ENCODE measurements at regions not wholly inside any gene's neighbourhood (a gene's known extent, or its start where the extent isn't known, plus 50 kb on each side); places are given as distances from the start of the nearest gene placed in this dataset.

GRCh38 chr1:208858738-208859137 is 614.6 kb upstream of the PLXNA2 start:
- Histone ChIP-seq H3K36me3 (ENCODE audit: insufficient read depth, low read length) (no peaks in the 10 kb centered on the region), H3K4me1 (ENCODE audit: insufficient read depth, low read length) (no peaks in the 10 kb centered on the region), H3K9me3 (ENCODE audit: low read length) (no peaks in the 10 kb centered on the region), H3K4me3 (ENCODE audit: low read length) (no peak overlapping the region), H3K27me3 (ENCODE audit: insufficient read depth, low read length) (no peaks in the 10 kb centered on the region), H2AFZ (ENCODE audit: low read depth, low read length) (no peak overlapping the region)

GRCh38 chr1:208864366-208864965 is 620.3 kb upstream of the PLXNA2 start:
- Histone ChIP-seq H3K9me3 (ENCODE audit: low read length) (no peaks in the 10 kb centered on the region), H2AFZ (ENCODE audit: low read depth, low read length) (no peak overlapping the region), H3K27me3 (ENCODE audit: insufficient read depth, low read length) (no peaks in the 10 kb centered on the region), H3K36me3 (ENCODE audit: insufficient read depth, low read length) (no peaks in the 10 kb centered on the region), H3K4me1 (ENCODE audit: insufficient read depth, low read length) (no peaks in the 10 kb centered on the region), H3K4me3 (ENCODE audit: low read length) (no peak overlapping the region)

- Histone ChIP-seq H3K4me1 (ENCODE audit: insufficient read depth, low read length) (no peaks in the 10 kb centered on the region), H3K9me3 (ENCODE audit: low read length) (no peaks in the 10 kb centered on the region)
Observed at GRCh38 chr1:208866386-208866955, 622.3 kb upstream of the PLXNA2 start.

GRCh38 chr1:208868554-208868953 is 624.4 kb upstream of the PLXNA2 start:
- Histone ChIP-seq H3K4me3 (ENCODE audit: low read length) (no peak overlapping the region), H3K36me3 (ENCODE audit: insufficient read depth, low read length) (no peaks in the 10 kb centered on the region)

More at GRCh38 chr1:208866386-208866955, 622.3 kb upstream of the PLXNA2 start:
- Histone ChIP-seq H2AFZ (ENCODE audit: low read depth, low read length) (no peak overlapping the region), H3K4me3 (ENCODE audit: low read length) (no peak overlapping the region), H3K36me3 (ENCODE audit: insufficient read depth, low read length) (no peaks in the 10 kb centered on the region), H3K27me3 (ENCODE audit: insufficient read depth, low read length) (no peaks in the 10 kb centered on the region)

GRCh38 chr1:208874915-208875314 is 630.7 kb upstream of the PLXNA2 start:
- H3K27me3 ChIP-seq (ENCODE audit: insufficient read depth, low read length) = no peaks in the 10 kb centered on the region
- no peaks in the 10 kb centered on the region for H3K9me3 ChIP-seq (ENCODE audit: low read length)
- H3K4me1 ChIP-seq (ENCODE audit: insufficient read depth, low read length) = no peaks in the 10 kb centered on the region
- no peaks in the 10 kb centered on the region for H3K36me3 ChIP-seq (ENCODE audit: insufficient read depth, low read length)
- no peak overlapping the region for H2AFZ ChIP-seq (ENCODE audit: low read depth, low read length)
- H3K4me3 ChIP-seq (ENCODE audit: low read length) = no peak overlapping the region

More at GRCh38 chr1:208868554-208868953, 624.4 kb upstream of the PLXNA2 start:
- Histone ChIP-seq H3K9me3 (ENCODE audit: low read length) (no peaks in the 10 kb centered on the region), H3K4me1 (ENCODE audit: insufficient read depth, low read length) (no peaks in the 10 kb centered on the region), H2AFZ (ENCODE audit: low read depth, low read length) (no peak overlapping the region), H3K27me3 (ENCODE audit: insufficient read depth, low read length) (no peaks in the 10 kb centered on the region)

- H3K9me3 ChIP-seq (ENCODE audit: low read length) = no peaks in the 10 kb centered on the region
- H3K4me3 ChIP-seq (ENCODE audit: low read length) = no peak overlapping the region
- no peaks in the 10 kb centered on the region for H3K4me1 ChIP-seq (ENCODE audit: insufficient read depth, low read length)
- H3K36me3 ChIP-seq (ENCODE audit: insufficient read depth, low read length) = no peaks in the 10 kb centered on the region
- no peak overlapping the region for H2AFZ ChIP-seq (ENCODE audit: low read depth, low read length)
- no peaks in the 10 kb centered on the region for H3K27me3 ChIP-seq (ENCODE audit: insufficient read depth, low read length)
Observed at GRCh38 chr1:208879022-208879421, 634.8 kb upstream of the PLXNA2 start.

- Histone ChIP-seq H3K9me3 (ENCODE audit: low read length) (no peaks in the 10 kb centered on the region), H3K27me3 (ENCODE audit: insufficient read depth, low read length) (no peaks in the 10 kb centered on the region), H3K4me3 (ENCODE audit: low read length) (no peak overlapping the region), H3K4me1 (ENCODE audit: insufficient read depth, low read length) (no peaks in the 10 kb centered on the region), H3K36me3 (ENCODE audit: insufficient read depth, low read length) (no peaks in the 10 kb centered on the region), H2AFZ (ENCODE audit: low read depth, low read length) (no peak overlapping the region)
Observed at GRCh38 chr1:208880433-208881100, 636.4 kb upstream of the PLXNA2 start.

GRCh38 chr1:208885060-208885459 is 640.9 kb upstream of the PLXNA2 start:
- Histone ChIP-seq H3K4me3 (ENCODE audit: low read length) (no peak overlapping the region), H3K36me3 (ENCODE audit: insufficient read depth, low read length) (no peaks in the 10 kb centered on the region), H3K4me1 (ENCODE audit: insufficient read depth, low read length) (no peaks in the 10 kb centered on the region), H3K27me3 (ENCODE audit: insufficient read depth, low read length) (no peaks in the 10 kb centered on the region), H3K9me3 (ENCODE audit: low read length) (no peaks in the 10 kb centered on the region), H2AFZ (ENCODE audit: low read depth, low read length) (no peak overlapping the region)

GRCh38 chr1:208885650-208886049 is 641.5 kb upstream of the PLXNA2 start:
- Histone ChIP-seq H3K9me3 (ENCODE audit: low read length) (no peaks in the 10 kb centered on the region), H3K36me3 (ENCODE audit: insufficient read depth, low read length) (no peaks in the 10 kb centered on the region), H3K4me1 (ENCODE audit: insufficient read depth, low read length) (no peaks in the 10 kb centered on the region), H3K27me3 (ENCODE audit: insufficient read depth, low read length) (no peaks in the 10 kb centered on the region), H3K4me3 (ENCODE audit: low read length) (no peak overlapping the region), H2AFZ (ENCODE audit: low read depth, low read length) (no peak overlapping the region)

GRCh38 chr1:208888376-208888775 is 644.2 kb upstream of the PLXNA2 start:
- H3K36me3 ChIP-seq (ENCODE audit: insufficient read depth, low read length) = no peaks in the 10 kb centered on the region
- no peaks in the 10 kb centered on the region for H3K9me3 ChIP-seq (ENCODE audit: low read length)
- no peaks in the 10 kb centered on the region for H3K4me1 ChIP-seq (ENCODE audit: insufficient read depth, low read length)
- no peak overlapping the region for H2AFZ ChIP-seq (ENCODE audit: low read depth, low read length)
- no peak overlapping the region for H3K4me3 ChIP-seq (ENCODE audit: low read length)
- no peaks in the 10 kb centered on the region for H3K27me3 ChIP-seq (ENCODE audit: insufficient read depth, low read length)

- Histone ChIP-seq H3K36me3 (ENCODE audit: insufficient read depth, low read length) (no peaks in the 10 kb centered on the region), H3K27me3 (ENCODE audit: insufficient read depth, low read length) (no peaks in the 10 kb centered on the region)
Observed at GRCh38 chr1:208892147-208892546, 648.0 kb upstream of the PLXNA2 start.

GRCh38 chr1:208893251-208893650 is 649.1 kb upstream of the PLXNA2 start:
- no peaks in the 10 kb centered on the region for H3K9me3 ChIP-seq (ENCODE audit: low read length)
- no peaks in the 10 kb centered on the region for H3K36me3 ChIP-seq (ENCODE audit: insufficient read depth, low read length)
- no peak overlapping the region for H2AFZ ChIP-seq (ENCODE audit: low read depth, low read length)

More at GRCh38 chr1:208892147-208892546, 648.0 kb upstream of the PLXNA2 start:
- no peak overlapping the region for H2AFZ ChIP-seq (ENCODE audit: low read depth, low read length)
- no peaks in the 10 kb centered on the region for H3K9me3 ChIP-seq (ENCODE audit: low read length)
- no peaks in the 10 kb centered on the region for H3K4me1 ChIP-seq (ENCODE audit: insufficient read depth, low read length)
- no peak overlapping the region for H3K4me3 ChIP-seq (ENCODE audit: low read length)

GRCh38 chr1:208895181-208895580 is 651.0 kb upstream of the PLXNA2 start:
- Histone ChIP-seq H3K4me1 (ENCODE audit: insufficient read depth, low read length) (no peaks in the 10 kb centered on the region), H3K9me3 (ENCODE audit: low read length) (no peaks in the 10 kb centered on the region), H3K27me3 (ENCODE audit: insufficient read depth, low read length) (no peaks in the 10 kb centered on the region), H2AFZ (ENCODE audit: low read depth, low read length) (no peak overlapping the region), H3K4me3 (ENCODE audit: low read length) (no peak overlapping the region), H3K36me3 (ENCODE audit: insufficient read depth, low read length) (no peaks in the 10 kb centered on the region)

More at GRCh38 chr1:208893251-208893650, 649.1 kb upstream of the PLXNA2 start:
- Histone ChIP-seq H3K4me1 (ENCODE audit: insufficient read depth, low read length) (no peaks in the 10 kb centered on the region), H3K27me3 (ENCODE audit: insufficient read depth, low read length) (no peaks in the 10 kb centered on the region), H3K4me3 (ENCODE audit: low read length) (no peak overlapping the region)
